HG03135 (cell line): ENCODE measurements at regions not wholly inside any gene's neighbourhood (a gene's known extent, or its start where the extent isn't known, plus 50 kb on each side); places are given as distances from the start of the nearest gene placed in this dataset.
"Not testable (repeated sequence)": the region's sequence is repeated elsewhere in the genome, so short reads cannot be mapped to it uniquely, and the experiment has no call there.

Experiments used
- ATAC-seq: cut with Tn5 transposase; IDR thresholded peaks from one replicate; pipeline ENCODE4 v1.9.1; 2021; ENCODE audit warnings: mild to moderate bottlenecking, moderate library complexity; ENCODE audit not compliant: unreplicated experiment

GRCh38 chr21:22691658-22692057 lies 1693.4 kb downstream of the NCAM2 start:
- no peak for ATAC-seq

- no peak for ATAC-seq
These were observed 1705.3 kb downstream of the NCAM2 start for GRCh38 chr21:22703521-22703920.

DNA sequence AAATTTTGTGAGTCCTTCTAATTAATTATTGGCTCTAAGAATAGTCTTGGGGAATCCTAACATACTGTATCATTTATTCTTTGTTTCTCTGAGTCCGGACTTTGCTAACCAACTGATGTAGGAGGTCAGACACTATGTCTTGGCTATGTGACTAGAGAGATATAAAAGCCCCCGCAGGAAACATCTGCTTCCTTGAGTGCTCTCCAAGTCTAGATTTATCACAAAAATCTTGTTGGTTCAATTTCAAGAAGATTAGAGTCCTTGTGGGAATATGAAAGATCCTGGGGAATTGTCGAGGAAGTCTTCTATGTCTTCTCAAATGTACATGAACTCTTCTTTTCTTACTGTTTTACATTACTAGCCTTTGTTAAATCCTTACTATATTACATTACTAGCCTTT lies 1712.5 kb downstream of the NCAM2 start:
- no peak for ATAC-seq

DNA sequence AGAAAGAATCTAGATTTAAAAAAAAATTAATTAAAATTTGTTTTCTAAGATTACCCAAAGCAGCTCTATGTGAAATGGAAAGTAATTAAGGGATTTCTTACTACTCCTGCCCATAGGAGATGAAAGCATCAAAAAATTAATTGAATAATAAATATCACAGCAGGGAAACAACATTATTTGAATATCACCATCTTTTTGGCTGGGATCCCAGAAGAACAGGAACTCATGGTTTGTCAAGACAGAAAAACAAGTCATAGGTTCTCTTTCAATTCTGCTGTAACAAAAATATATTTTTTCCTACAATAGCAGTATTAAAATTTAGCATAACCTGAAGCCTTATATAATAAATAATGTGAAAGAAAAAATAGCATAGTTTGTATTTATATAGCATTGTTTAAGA lies 1713.4 kb downstream of the NCAM2 start:
- no peak for ATAC-seq

DNA sequence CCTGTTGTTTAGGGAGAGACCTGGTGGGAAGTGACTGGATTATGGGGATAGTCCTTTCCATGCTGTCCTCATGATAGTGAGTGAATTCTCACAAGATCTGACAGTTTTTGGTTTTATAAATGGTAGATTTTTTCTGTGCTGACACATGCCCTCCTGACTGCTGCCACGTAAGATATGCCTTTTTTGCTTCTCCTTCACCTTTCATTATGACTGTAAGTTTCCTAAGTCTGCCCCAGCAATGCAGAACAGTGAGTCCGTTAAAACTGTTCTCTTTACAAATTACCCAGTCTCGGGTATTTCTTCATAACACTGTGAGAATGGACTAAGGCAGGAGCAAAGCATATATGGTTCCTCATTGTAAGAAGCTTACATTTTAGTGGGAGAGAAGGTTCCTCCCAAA lies 1727.2 kb downstream of the NCAM2 start:
- no peak for ATAC-seq

DNA sequence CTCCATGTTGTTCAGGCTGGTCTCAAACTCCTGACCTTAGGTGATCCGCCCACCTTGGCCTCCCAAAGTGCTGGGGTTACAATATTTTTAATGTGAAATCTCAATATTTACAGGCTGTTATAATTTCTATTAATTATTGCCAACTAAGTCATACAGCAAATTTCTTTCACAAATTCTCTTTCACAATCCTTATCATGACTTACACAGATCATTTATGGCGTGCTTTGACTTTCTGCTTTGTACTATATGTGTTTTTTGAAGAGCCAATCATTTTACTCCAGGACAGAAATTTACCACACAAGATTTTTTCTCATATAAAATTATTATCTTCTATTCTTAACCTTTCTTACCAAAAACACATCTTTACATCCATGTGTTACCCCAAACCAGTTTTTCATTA lies 1729.9 kb downstream of the NCAM2 start:
- no peak for ATAC-seq

GRCh38 chr21:22743085-22743484 lies 1744.9 kb downstream of the NCAM2 start:
- no peak for ATAC-seq

GRCh38 chr21:22754746-22755145 lies 1756.5 kb downstream of the NCAM2 start:
- ATAC-seq: no peak

DNA sequence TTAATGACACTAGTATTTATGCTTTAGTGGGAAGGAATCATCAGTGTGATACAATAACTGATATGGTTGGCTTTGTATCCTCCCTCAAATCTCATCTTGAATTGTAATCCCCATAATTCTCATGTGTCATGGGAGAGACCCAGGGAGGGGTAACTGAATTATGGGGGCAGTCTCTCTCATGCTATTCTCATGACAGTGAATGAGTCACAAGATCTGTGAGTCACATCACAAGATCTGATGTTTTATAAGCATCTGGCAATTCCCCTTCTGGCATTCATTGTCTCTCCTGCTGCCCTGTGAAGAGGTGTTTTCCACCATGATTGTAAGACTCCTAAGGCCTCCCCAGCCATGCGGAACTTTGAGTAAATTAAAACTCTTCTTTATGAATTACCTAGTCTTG lies 1760.3 kb downstream of the NCAM2 start:
- no peak for ATAC-seq

GRCh38 chr21:22762463-22762862 lies 1764.3 kb downstream of the NCAM2 start:
- ATAC-seq: no peak

DNA sequence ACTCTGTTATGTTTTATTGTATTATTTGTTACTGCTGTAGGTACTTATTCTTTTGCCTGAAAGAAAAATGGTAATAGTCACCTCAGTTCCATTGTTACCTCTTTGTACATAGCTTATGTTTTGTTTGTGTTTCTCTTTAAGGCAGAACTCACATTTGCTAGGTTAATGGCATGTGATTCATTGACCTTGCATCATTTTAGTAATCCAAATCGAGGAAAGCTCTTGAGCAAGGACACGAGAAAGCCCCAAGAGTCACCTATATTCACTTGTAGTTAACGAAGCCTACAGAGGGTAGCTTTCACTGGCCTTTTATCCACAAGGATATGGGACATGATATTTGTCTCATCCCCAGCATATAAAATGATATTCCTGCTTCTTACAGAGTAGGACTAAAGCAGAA lies 1765.2 kb downstream of the NCAM2 start:
- ATAC-seq: no peak

GRCh38 chr21:22764222-22764621 lies 1766.0 kb downstream of the NCAM2 start:
- no peak for ATAC-seq

DNA sequence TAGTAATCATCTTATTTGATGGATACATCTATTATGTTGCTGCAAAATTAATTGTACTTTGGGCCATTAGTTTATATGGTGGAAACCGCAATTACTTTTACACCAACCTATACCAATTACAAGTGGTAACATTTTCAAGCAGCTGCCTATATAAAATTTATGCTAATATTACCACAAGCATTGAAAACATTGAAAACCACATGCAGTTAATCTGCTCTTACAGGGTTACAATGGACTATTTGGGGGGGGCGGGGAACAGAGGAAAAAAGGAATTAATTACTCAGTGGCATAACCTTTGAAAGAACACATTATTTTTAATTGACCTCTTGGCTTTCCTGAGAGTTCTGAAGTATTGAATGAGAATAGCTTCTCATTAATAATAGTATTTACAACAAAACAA lies 1793.2 kb downstream of the NCAM2 start:
- ATAC-seq: no peak

GRCh38 chr21:22791986-22792560 lies 1793.9 kb downstream of the NCAM2 start:
- no peak for ATAC-seq

DNA sequence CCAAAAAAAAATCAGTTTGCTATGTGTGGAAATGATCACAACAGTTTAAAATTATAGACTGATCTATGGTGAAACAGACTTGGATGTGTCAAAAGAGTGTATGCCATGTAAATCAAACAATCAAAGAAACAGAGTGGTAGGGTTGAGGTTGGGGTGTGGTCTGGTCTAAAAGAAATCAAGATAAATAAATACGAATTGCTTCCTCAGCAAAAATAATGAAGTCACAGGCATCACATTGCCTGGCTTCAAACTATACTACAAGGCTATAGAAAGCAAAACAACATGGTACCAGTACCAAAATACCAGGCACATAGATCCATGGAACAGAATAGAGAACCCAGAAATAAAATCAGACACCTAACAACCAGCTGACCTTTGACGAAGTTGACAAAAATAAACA lies 1796.9 kb downstream of the NCAM2 start:
- ATAC-seq: no peak

GRCh38 chr21:22795644-22796043 lies 1797.4 kb downstream of the NCAM2 start:
- no peak for ATAC-seq

GRCh38 chr21:22796147-22796546 lies 1797.9 kb downstream of the NCAM2 start:
- no peak for ATAC-seq

DNA sequence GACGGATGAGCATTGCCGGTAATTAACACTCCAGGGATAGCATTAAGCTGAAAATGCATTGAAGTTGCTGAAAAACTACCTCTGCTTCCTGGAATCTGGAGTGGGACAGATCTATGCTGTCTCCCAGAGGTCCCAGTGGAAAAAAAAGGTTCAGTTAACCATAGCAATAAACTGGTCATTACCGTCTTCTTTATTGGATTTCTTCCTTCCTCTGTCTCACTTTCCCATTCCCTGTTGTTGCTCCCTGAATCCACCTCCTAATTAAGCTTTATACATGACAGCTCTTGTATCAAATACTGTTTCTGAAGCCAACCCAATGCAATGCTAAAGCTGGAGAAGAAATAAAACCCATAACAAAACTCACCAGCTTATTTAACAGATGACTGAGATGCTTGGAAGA lies 1805.9 kb downstream of the NCAM2 start:
- ATAC-seq: no peak

GRCh38 chr21:22806278-22806677 lies 1808.1 kb downstream of the NCAM2 start:
- no peak for ATAC-seq

DNA sequence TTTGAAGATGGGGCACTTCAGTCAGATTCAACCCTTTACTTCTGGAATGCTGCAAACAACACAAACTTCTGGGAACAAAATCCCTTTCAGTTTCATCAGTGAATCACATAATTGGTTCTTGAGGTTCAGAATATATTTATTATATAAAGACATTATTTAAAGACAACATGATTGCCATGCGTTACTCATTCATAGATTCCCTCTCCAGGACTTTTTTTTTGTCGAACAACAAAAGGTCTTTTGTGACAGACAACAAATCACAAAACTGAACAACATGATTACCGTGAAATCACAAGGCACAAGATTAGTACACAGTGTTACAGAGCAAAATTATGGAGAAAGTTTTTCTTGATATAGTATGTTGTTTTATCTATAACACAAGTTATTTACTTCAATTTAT lies 1815.0 kb downstream of the NCAM2 start:
- ATAC-seq: no peak

GRCh38 chr21:22818681-22819485 lies 1820.7 kb downstream of the NCAM2 start:
- ATAC-seq: not testable (repeated sequence)

DNA sequence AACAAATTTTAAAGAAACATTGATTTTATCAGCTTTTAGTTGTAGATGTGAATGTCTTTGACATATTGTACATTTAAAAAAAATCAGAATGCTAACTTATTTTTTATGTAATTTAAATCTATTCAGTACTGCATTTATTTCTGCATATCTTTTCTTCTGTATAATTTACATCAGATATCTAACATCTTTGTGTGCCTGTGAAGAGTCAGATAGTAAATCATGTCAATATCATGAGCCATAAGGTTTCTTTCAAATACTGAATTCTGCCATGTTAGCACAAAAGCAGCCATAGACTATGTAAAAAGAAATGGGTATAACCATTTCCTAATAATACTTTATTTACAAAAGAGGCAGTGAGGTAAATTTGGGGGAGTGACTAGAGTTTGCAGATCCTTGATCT lies 1829.2 kb downstream of the NCAM2 start:
- no peak for ATAC-seq

DNA sequence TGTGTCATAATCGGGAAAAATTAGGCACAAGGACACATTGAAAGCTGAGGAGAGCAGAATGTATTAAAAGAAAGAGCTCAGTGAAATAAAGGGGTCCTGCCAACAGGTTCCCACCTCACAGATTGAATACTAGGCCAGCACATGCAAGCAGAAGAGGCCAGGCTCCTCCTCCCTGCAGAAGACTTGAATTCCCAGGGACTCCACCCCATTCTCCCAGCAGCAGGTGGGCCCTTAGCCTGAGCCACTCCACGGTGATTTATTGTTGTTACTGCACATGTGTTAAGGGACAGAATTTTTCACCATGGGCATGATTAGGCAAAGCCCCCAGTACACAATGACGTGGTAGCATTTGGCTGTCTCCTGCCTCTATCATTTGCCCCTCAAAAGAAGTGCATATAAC lies 1844.7 kb downstream of the NCAM2 start:
- ATAC-seq: no peak
